ENCODE measurements at regions not wholly inside any gene's neighbourhood (a gene's known extent, or its start where the extent isn't known, plus 50 kb on each side); places are given as distances from the start of the nearest gene placed in this dataset.
"Not testable (repeated sequence)": the region's sequence is repeated elsewhere in the genome, so short reads cannot be mapped to it uniquely, and the experiment has no call there.

DNA sequence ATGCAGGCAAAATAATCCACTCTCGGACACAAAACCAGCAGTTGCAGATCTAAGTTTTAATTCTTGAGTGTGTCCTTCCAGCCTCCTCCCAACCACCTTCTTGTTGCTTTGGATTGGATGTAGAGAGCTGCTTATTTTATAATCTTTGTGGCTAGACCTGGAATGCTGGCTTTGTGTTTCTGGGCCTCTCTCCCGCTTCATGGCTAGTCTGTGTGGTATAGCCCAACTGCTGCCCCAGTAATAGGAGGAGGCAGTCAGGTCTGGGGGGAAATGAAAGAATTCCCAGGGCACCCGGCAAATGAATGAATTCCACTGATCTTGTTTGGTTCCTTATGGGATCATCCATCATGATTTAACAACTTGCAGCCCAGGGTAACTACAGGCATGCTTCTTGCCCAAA is 170.8 kb downstream of the NPIPA7 start:
- in situ Hi-C loops (cut with HindIII; ENCODE audit: low pct_unique_long_range_greater_than_20kb, low sequenced_read_pairs); DNase-seq (ENCODE audit: low read depth, low spot score): not testable (repeated sequence)

DNA sequence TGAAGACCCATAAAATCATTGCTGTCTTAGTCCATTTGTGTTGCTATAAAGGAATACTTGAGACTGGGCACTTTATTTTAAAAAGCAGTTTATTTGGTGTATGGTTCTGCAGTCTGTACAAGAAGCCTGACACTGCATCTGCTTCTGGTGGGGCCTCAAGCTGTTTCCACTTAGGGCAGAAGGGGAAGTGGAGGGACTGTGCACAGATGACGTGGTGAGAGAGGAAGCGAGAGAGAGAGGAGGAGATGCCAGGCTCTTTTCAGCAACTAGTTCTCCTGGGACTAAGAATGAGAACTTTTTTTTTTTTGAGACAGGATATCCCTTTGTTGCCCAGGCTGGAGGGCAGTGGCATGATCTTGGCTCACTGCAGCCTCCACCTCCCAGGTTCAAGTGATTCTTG is 171.9 kb downstream of the NPIPA7 start:
- in situ Hi-C loops (cut with HindIII; ENCODE audit: low pct_unique_long_range_greater_than_20kb, low sequenced_read_pairs); DNase-seq (ENCODE audit: low read depth, low spot score): not testable (repeated sequence)

DNA sequence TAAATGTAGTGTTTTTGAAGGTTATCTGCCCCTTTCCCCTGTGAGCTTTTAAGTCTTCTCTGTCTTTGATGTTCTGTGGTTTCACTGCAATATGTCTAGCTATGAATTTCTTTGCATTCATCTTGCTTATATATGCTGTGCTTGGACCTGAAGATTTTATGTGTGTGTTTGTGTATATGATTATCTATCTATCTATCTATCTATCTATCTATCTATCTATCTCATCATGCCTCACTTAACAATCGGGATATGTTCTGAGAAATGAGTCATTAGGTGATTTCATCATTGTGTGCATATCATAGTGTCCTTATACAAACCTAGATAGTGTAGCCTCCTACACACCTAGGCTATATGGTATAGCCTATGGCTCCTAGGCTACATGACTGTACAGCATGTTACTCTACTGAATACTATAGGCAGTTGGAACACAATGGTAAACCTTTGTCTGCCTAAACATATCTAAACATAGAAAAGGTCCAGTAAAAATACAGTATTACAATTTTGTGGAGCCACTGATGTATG is 173.9 kb downstream of the NPIPA7 start:
- in situ Hi-C loops (cut with HindIII; ENCODE audit: low pct_unique_long_range_greater_than_20kb, low sequenced_read_pairs), result not testable (repeated sequence)

DNA sequence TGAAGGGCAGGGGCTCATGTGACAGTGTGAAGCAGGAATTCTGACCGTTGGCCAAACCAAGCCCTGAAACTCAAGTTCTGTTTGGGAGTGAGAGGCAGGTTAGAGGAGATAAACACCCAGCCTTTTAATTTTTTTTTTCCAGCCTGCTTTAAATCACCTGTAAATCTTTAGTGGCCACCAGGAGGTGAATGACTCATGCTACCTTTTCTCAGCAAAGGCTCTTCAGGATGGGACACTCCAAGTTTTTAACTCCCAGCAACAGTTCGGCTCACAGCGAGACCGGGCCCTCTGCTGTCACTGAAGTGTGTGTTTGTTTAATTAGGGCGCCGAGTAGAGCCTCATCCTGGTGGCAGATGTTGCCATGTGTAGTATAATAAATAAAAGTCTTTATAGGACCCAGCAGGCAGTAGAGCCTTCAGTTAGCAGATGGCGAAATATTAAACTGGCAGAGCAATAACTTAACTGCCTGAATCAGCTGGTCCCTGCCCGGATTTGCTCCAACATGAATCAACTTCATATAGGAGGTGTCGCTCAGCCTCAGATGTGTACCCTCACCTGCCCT is 180.3 kb downstream of the NPIPA7 start:
- DNase-seq (ENCODE audit: low read depth, low spot score); in situ Hi-C loops (cut with HindIII; ENCODE audit: low pct_unique_long_range_greater_than_20kb, low sequenced_read_pairs): not testable (repeated sequence)

More for the DNA sequence above, 173.9 kb downstream of the NPIPA7 start:
- DNase-seq (ENCODE audit: low read depth, low spot score), result not testable (repeated sequence)

DNA sequence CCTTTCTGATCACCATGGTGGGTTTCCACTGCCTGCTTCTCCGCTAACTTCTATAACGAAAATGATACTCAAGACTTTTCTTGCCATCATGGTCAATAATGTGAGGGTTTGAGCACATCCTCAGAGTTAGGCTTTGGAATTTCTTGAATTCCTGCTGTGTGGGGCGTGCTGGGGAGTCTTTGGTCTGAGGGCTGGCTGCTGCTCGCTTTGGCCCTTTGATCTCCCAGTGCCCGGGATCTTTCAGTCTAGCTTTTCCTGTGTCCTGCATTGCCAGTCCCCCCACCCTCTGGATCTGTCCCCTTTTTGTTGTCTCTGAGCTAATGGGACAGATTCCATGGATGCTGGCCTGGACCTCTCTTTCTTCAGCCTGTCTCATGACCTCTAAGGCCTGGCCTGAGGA is 182.6 kb downstream of the NPIPA7 start:
- in situ Hi-C loops (cut with HindIII; ENCODE audit: low pct_unique_long_range_greater_than_20kb, low sequenced_read_pairs); DNase-seq (ENCODE audit: low read depth, low spot score): not testable (repeated sequence)

DNA sequence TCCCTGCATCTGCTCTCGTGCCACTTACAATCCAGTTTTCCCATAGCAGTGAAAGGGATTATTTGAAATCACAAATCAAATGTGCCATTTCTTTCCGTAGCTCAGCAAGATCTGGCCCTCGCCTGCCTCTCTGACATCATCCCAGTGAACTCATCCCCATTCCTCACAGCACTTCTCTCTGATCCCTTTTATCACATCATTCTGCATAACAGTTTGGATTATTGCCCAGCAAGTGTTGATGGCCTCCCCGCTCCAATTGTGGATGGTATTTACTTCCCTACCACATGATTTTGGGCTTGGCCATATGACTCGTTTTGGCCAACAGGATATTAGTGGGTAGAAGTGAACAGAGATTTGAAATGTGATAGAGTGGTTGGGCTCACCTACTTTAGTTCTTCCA is 185.0 kb downstream of the NPIPA7 start:
- DNase-seq (ENCODE audit: low read depth, low spot score); in situ Hi-C loops (cut with HindIII; ENCODE audit: low pct_unique_long_range_greater_than_20kb, low sequenced_read_pairs): not testable (repeated sequence)

DNA sequence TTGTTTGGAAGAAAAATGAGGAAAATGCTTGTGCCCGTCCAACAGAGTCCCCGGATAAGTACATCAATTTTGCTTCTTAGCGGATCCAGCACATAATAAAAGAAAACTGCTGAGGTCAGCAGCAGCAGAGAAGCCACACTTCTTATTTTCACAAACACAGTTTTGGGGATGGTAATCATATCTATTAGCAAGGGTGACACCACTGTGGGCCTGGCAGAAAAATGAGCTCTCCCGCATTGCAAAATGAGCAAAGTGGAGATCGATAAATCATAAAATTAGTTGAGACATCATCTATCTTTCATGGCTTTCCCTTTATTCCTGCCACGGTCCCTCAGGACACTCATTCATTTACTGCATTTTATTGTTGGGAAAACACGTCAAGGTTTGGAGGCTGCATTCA is 186.4 kb downstream of the NPIPA7 start:
- in situ Hi-C loops (cut with HindIII; ENCODE audit: low pct_unique_long_range_greater_than_20kb, low sequenced_read_pairs); DNase-seq (ENCODE audit: low read depth, low spot score): not testable (repeated sequence)

DNA sequence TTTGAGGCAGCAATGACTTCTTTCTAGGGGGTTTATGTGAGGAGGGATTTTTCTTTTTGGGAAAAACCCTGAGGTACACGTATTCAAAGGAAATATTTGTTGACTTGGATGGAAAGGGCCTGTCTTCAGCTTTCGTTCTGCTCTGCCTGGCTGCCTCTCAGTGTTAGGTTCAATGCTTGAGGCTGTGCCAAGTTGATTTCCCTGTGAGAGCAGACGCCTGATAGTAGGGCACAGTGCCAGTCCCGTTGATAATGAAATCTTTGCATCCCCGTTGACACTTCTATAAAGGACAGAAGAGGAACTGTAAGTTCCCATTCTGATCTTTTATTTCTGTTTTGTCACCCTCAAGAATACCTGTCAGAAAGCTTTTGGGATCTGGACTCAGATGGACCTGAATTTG is 191.1 kb downstream of the NPIPA7 start:
- in situ Hi-C loops (cut with HindIII; ENCODE audit: low pct_unique_long_range_greater_than_20kb, low sequenced_read_pairs); DNase-seq (ENCODE audit: low read depth, low spot score): not testable (repeated sequence)

DNA sequence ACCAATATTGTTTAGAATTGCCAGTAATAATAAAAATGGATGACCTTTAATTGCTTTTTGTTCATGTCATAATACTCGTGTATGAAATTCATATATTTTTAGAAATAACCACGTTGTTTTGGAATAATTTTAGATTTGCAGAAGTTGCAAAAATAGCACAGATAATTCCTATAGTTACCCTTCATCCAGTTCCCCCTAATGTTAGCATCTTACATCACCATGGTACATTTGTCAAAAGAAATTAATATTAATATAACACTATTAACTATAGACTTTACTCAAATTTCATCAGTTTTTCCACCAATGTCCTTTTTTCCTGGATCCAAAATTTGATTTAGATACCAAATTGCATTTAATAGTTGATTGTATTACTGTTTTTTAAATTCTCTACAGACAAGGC is 191.9 kb downstream of the NPIPA7 start:
- in situ Hi-C loops (cut with HindIII; ENCODE audit: low pct_unique_long_range_greater_than_20kb, low sequenced_read_pairs), result not testable (repeated sequence)

DNA sequence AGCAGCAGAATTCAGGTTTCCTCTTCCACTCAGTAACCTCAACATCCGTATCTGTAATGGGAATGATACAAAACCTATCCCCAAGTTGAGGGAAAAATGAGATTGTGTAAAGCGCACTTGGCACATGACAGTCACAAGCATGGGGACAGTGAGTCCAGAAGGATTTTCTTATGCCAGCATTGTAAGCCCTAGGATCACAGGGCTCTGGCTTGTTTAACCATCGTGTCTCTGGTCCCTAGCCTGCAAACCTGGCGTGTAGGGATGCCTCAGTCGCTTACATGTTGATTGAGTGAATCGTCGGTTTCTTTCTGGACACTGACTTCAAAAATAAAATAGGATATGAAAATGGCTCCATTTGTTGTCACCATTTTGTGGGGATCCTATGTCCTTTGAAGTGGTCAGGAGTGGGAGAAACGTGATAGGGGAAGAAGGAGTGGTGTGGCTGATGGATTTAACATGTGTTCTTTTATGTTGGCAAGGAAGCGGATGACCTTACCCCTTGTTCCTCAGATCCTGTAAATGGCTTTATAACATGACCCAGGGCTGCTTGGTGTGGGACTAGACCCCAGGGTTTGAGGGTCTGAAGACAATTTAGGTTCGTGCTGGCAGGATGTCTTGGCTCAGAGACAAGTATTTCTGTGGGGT is 193.3 kb downstream of the NPIPA7 start:
- in situ Hi-C loops (cut with HindIII; ENCODE audit: low pct_unique_long_range_greater_than_20kb, low sequenced_read_pairs); DNase-seq (ENCODE audit: low read depth, low spot score): not testable (repeated sequence)

More for the DNA sequence above, 191.9 kb downstream of the NPIPA7 start:
- not testable (repeated sequence) for DNase-seq (ENCODE audit: low read depth, low spot score)

DNA sequence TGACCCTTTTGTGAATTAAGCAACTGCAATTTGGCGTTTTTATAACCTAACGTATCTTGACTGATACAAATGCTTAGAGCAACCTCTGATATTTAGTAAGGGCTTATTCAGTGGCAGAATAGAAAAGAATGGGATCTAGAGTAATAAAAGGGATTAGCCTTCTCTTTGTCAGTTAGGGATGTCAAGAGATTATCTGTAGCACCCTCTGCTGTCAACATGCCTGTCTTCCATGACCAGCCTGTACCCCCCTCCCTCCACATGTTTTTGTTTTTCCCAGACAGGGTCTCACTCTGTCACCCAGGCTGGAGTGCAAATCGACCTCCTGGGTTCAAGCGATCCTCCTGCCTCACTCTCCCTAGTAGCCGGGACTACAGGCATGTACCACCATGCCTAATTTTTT is 198.1 kb downstream of the NPIPA7 start:
- peak; percentile 21 for DNase-seq (ENCODE audit: low read depth, low spot score)
- in situ Hi-C loops (cut with HindIII; ENCODE audit: low pct_unique_long_range_greater_than_20kb, low sequenced_read_pairs), result not testable (repeated sequence)

DNA sequence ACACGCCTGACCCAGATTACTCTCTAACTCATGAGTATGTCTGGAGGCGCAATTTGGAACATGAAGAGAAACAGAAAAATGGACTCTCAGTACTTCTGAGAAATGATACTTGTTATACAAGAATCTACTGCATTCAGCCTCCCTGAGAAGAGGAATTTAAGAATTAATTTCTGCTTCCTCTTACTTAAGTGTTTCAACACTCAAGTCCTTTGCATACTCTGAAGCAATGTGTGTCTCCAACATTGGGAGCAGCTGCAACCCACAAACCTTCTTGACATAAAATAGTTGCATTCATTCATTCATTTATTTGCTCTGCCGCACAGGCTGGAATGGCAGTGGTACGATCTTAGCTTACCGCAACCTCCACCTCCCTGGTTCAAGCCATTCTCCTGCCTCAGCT is 199.8 kb downstream of the NPIPA7 start:
- DNase-seq (ENCODE audit: low read depth, low spot score), result no peak
- in situ Hi-C loops (cut with HindIII; ENCODE audit: low pct_unique_long_range_greater_than_20kb, low sequenced_read_pairs), result no loop called here

DNA sequence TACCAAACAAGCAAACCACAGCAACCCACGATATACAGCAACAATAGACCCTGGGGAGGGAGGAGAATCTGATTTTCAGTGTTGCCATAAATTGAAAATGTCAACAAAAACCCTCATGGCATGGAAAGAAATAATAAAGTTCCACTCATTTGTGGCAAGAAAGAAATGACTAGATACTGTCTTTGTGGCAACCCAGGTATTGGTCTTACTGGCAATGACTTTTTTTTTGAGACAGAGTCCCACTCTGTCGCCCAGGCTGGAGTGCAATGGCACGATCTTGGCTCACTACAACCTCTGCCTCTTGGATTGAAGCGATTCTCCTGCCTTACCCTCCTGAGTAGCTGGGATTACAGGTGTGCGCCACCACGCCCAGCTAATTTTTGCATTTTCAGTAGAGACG is 204.0 kb downstream of the NPIPA7 start:
- in situ Hi-C loops (cut with HindIII; ENCODE audit: low pct_unique_long_range_greater_than_20kb, low sequenced_read_pairs); DNase-seq (ENCODE audit: low read depth, low spot score): not testable (repeated sequence)

DNA sequence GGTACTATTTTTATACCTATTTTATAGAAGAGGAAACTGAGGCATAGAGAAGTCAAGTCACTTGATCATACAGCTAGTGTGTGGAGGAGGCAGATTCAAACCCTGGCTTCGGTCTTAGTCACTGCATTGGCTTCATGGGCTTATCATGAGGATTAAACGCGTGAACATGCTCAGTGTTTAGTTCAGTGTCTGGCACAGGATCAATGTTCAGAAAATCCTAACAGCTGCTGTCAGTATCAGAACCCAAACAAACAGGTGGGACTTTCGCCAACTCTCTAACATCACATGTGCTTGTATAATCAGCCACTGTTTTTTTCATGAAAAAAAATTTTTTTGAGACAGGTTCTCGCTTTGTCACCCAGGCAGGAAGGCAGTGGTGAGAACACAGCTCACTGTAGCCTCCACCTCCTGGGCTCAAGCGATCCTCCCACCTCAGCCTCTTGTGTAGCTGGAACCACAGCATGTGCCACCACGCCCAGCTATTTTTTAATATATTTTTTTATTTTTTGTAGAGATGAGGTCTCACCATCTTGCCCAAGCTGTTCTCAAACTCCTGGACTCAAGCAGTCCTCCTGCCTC is 207.2 kb downstream of the NPIPA7 start:
- in situ Hi-C loops (cut with HindIII; ENCODE audit: low pct_unique_long_range_greater_than_20kb, low sequenced_read_pairs); DNase-seq (ENCODE audit: low read depth, low spot score): not testable (repeated sequence)

DNA sequence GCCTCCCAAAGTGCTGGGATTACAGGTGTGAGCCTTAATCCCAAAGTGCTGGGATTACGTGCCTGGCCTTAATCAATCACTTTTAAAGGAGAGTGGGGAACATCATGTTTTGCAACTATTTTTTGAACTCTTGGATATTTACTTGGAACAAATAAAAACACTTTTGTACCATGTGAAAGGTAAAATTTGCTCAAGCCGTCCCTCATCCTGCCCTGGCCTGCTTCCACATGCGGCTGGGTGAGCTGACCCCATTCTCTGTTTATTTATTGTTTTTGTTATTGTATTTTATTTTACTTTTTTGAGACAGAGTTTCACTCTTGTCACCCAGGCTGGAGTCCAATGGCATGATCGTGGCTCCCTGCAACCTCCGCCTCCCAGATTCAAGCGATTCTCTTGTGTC is 208.0 kb downstream of the NPIPA7 start:
- in situ Hi-C loops (cut with HindIII; ENCODE audit: low pct_unique_long_range_greater_than_20kb, low sequenced_read_pairs); DNase-seq (ENCODE audit: low read depth, low spot score): not testable (repeated sequence)

DNA sequence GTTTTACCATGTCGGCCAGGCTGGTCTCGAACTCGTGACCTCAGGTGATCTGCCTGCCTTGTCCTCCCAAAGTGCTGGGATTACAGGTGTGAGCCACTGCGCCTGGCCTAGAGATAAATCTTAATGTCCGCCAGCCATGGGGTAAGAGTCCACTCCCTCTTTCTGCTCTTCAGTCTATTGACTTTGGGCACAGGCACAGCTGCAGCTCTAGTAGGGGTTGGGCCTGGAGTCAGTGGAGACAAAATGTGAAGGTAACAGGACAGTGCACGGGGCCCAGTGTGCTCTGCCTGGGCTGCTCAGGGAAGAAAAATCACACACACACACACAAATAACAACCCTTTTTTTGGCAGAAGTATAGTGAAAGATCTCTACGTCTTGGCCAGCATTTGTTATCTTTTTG is 209.5 kb downstream of the NPIPA7 start:
- in situ Hi-C loops (cut with HindIII; ENCODE audit: low pct_unique_long_range_greater_than_20kb, low sequenced_read_pairs), result not testable (repeated sequence)

DNA sequence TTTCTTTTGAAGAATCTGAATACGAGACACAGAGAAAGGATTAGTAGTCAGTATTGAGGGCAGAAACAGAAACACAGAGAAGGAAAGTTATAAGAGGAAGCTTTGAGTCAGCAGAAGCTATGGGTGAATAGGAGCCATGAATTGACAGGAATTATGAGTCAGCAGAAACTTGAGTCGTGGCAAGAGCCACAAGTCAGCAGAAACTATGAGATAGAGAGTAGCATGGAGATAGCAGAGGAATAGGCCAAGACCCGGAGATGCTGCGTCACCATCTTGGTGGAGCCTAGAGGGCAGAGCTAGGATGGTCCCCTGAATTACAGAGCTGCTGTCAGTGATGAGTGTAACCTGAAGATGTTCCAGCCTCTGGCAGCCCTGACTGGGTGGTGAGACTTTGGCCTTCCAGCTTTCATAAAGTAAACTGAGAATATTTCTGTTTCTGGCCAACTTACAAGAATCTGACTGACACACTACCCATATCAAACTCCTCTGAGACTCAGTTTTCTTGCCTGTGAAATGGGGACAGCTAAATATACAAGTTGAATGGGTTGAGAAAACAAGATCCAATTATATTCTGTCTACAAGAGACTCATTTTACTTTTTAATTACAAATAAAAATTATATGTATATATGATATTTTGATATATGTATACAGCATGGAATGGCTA is 211.8 kb downstream of the NPIPA7 start:
- in situ Hi-C loops (cut with HindIII; ENCODE audit: low pct_unique_long_range_greater_than_20kb, low sequenced_read_pairs), result not testable (repeated sequence)

More for the DNA sequence above, 209.5 kb downstream of the NPIPA7 start:
- DNase-seq (ENCODE audit: low read depth, low spot score), result not testable (repeated sequence)

More for the DNA sequence above, 211.8 kb downstream of the NPIPA7 start:
- DNase-seq (ENCODE audit: low read depth, low spot score), result not testable (repeated sequence)
